ENCODE measurements at regions not wholly inside any gene's neighbourhood (a gene's known extent, or its start where the extent isn't known, plus 50 kb on each side); places are given as distances from the start of the nearest gene placed in this dataset.

DNA sequence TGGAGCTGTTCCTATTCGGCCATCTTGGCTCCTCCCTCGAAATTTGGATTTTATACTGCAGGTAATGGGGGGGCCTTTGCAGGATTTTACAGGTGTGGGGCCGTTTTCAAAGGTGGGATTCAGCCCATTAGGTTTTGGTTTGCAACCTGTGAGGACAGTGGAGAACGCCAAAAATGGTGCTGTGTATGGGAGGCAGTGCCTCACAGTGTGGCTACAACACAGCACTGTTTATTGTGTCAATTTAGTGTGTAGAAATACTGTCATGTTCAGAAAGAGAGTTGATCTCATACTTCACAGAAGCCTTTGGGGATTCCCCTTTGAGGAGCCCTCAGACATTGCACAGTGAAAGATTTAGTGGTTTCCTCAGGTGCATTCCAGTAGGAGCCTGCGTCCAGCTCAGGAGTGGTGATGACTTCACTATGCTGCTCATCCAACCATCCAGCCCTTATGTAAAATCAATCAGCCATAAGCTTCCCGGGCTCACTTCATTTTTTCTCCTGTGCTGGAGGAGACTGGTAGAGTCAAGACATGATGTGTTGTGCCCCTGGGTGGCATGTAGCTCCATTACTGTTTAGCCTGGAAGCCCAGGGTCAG, 92.7 kb upstream of the PRMT8 start:
- DNase-seq (ENCODE audit: extremely low spot score), result no peak
- POLR2A ChIA-PET, result no interaction called here
- TF ChIP-seq LEF1 (IDR thresholded peaks at IDR 0.05; ENCODE audit: borderline replicate concordance), result no peak
- TF ChIP-seq BHLHE40 (IDR thresholded peaks at IDR 0.05; ENCODE audit: borderline replicate concordance), result no peak
- TF ChIP-seq NFRKB (IDR thresholded peaks at IDR 0.05), result no peak
- no peak for TF ChIP-seq FOXM1 (IDR thresholded peaks at IDR 0.05; ENCODE audit: borderline replicate concordance)
- TF ChIP-seq HDGF (IDR thresholded peaks at IDR 0.05; ENCODE audit: borderline replicate concordance), result no peak
- no peak for TF ChIP-seq SP1 (IDR thresholded peaks at IDR 0.05)
- no peak for TF ChIP-seq ZNF384 (IDR thresholded peaks at IDR 0.05)
- no peak for TF ChIP-seq FOXK2 (IDR thresholded peaks at IDR 0.05)
- no peak for TF ChIP-seq SUZ12 (IDR thresholded peaks at IDR 0.05)
- no peak for TF ChIP-seq CTBP1 (IDR thresholded peaks at IDR 0.05; ENCODE audit: borderline replicate concordance)
- TF ChIP-seq FOXA1 (IDR thresholded peaks at IDR 0.05), result no peak
- TF ChIP-seq ELF4 (IDR thresholded peaks at IDR 0.05), result no peak
- TF ChIP-seq, protein P1, sequence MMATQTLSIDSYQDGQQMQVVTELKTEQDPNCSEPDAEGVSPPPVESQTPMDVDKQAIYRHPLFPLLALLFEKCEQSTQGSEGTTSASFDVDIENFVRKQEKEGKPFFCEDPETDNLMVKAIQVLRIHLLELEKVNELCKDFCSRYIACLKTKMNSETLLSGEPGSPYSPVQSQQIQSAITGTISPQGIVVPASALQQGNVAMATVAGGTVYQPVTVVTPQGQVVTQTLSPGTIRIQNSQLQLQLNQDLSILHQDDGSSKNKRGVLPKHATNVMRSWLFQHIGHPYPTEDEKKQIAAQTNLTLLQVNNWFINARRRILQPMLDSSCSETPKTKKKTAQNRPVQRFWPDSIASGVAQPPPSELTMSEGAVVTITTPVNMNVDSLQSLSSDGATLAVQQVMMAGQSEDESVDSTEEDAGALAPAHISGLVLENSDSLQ (IDR thresholded peaks at IDR 0.05), result no peak
- TF ChIP-seq TARDBP (IDR thresholded peaks at IDR 0.05), result no peak
- no peak for TF ChIP-seq L3MBTL2 (conservative IDR thresholded peaks at IDR 0.05)
- no peak for TF ChIP-seq ARNT (IDR thresholded peaks at IDR 0.05)
- CTCF ChIA-PET, result interaction anchor here (0.7 kb wide), 1 partner anchor 19 kb away, joined by 3 read pairs; no protein-coding TSS in a partner anchor

DNA sequence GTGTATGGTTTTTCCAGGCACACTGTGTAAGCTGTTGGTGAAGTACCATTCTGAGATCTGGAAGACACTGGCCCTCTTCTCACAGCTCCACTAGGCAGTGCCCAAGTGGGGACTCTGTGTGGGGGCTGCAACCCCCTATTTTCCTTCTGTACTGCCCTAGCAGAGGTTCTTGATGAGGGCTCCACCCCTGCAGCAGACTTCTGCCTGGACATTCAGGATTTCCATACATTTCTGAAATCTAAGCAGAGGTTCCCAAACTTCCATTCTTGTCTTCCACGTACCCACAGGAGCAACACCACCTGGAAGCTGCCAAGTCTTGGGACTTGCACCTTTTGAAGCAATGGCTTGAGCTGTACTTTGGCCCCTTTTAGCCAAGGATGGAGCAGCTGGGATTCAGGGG, 85.2 kb upstream of the PRMT8 start:
- POLR2A ChIA-PET, result no interaction called here
- DNase-seq (ENCODE audit: extremely low spot score), result no peak
- TF ChIP-seq LEF1 (IDR thresholded peaks at IDR 0.05; ENCODE audit: borderline replicate concordance) (no peak), SUZ12 (IDR thresholded peaks at IDR 0.05) (no peak), ELF4 (IDR thresholded peaks at IDR 0.05) (no peak), HDGF (IDR thresholded peaks at IDR 0.05; ENCODE audit: borderline replicate concordance) (no peak), L3MBTL2 (conservative IDR thresholded peaks at IDR 0.05) (no peak), CTBP1 (IDR thresholded peaks at IDR 0.05; ENCODE audit: borderline replicate concordance) (no peak), FOXM1 (IDR thresholded peaks at IDR 0.05; ENCODE audit: borderline replicate concordance) (no peak)
- TF ChIP-seq, protein P1 (IDR thresholded peaks at IDR 0.05), result no peak
- CTCF ChIA-PET, result no interaction called here

DNA sequence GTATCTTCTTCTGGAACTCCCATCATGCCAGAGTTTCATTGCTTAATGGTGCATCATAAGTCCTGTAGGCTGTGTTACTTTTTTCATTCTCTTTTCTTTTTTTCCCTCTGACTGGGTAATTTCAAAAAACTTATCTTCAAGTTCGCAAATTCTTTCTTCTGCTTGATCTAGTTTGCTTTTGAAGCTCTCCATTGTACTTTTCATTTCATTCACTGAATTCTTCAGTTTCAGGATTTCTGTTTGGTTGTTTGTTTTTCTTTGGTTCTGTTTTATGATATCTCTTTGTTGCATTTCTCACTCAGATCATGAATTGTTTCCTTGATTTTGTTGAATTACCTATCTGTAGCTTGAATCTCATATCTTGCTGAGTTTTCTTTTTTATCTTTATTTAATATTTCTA, 83.3 kb upstream of the PRMT8 start:
- ChIA-PET CTCF (interaction anchor here (1.0 kb wide), 1 partner anchor 11 kb away, joined by 3 read pairs; no protein-coding TSS in a partner anchor), POLR2A (no interaction called here)
- TF ChIP-seq SP1 (IDR thresholded peaks at IDR 0.05) (no peak), BHLHE40 (IDR thresholded peaks at IDR 0.05; ENCODE audit: borderline replicate concordance) (no peak), L3MBTL2 (conservative IDR thresholded peaks at IDR 0.05) (no peak), CTBP1 (IDR thresholded peaks at IDR 0.05; ENCODE audit: borderline replicate concordance) (no peak), ARNT (IDR thresholded peaks at IDR 0.05) (no peak), ZNF384 (IDR thresholded peaks at IDR 0.05) (no peak), TARDBP (IDR thresholded peaks at IDR 0.05) (no peak), LEF1 (IDR thresholded peaks at IDR 0.05; ENCODE audit: borderline replicate concordance) (no peak), ELF4 (IDR thresholded peaks at IDR 0.05) (no peak), NFRKB (IDR thresholded peaks at IDR 0.05) (no peak), HDGF (IDR thresholded peaks at IDR 0.05; ENCODE audit: borderline replicate concordance) (no peak), FOXM1 (IDR thresholded peaks at IDR 0.05; ENCODE audit: borderline replicate concordance) (no peak), FOXK2 (IDR thresholded peaks at IDR 0.05) (no peak), SUZ12 (IDR thresholded peaks at IDR 0.05) (no peak), FOXA1 (IDR thresholded peaks at IDR 0.05) (no peak)
- TF ChIP-seq, protein P1 (IDR thresholded peaks at IDR 0.05), result no peak
- no peak for DNase-seq (ENCODE audit: extremely low spot score)

DNA sequence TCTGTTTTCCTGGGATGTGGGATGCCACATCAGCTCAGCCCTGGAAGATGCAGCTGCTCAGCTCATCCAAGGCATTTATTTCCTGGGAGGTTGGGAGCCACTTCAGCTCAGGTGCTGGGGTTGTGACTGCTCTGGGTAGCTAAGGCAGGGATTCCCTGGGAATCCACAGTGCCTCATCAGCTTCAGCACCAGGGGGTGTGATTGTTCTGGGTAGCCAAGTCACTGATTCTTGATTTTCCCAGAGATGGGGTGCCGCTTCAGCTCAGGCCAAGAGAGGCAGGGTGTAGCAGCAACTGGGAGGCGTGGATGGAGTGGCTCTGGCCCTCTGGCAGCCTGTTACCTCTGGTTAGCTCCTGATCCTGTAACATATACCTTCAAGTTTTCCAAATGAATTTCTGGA, 81.3 kb upstream of the PRMT8 start:
- ChIA-PET CTCF (no interaction called here), POLR2A (no interaction called here)
- no peak for TF ChIP-seq SUZ12 (IDR thresholded peaks at IDR 0.05)
- no peak for TF ChIP-seq L3MBTL2 (conservative IDR thresholded peaks at IDR 0.05)
- TF ChIP-seq, protein P1 (IDR thresholded peaks at IDR 0.05), result no peak
- TF ChIP-seq ELF4 (IDR thresholded peaks at IDR 0.05), result no peak
- TF ChIP-seq FOXM1 (IDR thresholded peaks at IDR 0.05; ENCODE audit: borderline replicate concordance), result no peak
- TF ChIP-seq NFRKB (IDR thresholded peaks at IDR 0.05), result no peak
- no peak for TF ChIP-seq TARDBP (IDR thresholded peaks at IDR 0.05)
- no peak for TF ChIP-seq LEF1 (IDR thresholded peaks at IDR 0.05; ENCODE audit: borderline replicate concordance)
- no peak for TF ChIP-seq BHLHE40 (IDR thresholded peaks at IDR 0.05; ENCODE audit: borderline replicate concordance)
- no peak for TF ChIP-seq ARNT (IDR thresholded peaks at IDR 0.05)
- DNase-seq (ENCODE audit: extremely low spot score), result no peak

DNA sequence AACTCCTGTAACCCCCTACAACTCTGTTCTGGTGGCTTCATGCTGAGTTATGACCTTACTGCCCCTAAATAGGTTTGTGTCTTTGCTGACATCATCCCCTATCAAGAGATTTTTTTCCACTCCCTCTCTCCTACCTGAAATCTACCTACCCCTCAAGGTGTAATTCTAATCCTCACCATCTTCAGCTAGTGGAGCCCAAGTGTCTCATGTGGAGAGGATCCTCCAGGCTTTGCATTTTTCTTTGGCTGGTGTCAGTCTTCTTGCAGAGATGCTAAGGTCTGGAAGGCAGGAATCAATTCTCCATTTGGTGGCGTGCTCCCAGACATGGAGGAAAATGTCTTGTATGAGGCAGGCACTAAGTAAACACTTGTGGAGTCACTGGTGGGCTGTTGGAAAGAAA, 74.8 kb upstream of the PRMT8 start:
- no peak for DNase-seq (ENCODE audit: extremely low spot score)
- ChIA-PET POLR2A (no interaction called here), CTCF (interaction anchor here (0.6 to 0.7 kb wide), 3 partner anchors 357 to 726 kb away, joined by 3 to 4 read pairs (median 3); no protein-coding TSS in a partner anchor)
- TF ChIP-seq ARNT (IDR thresholded peaks at IDR 0.05) (no peak), ELF4 (IDR thresholded peaks at IDR 0.05) (no peak), HDGF (IDR thresholded peaks at IDR 0.05; ENCODE audit: borderline replicate concordance) (no peak), FOXA1 (IDR thresholded peaks at IDR 0.05) (no peak), ZNF384 (IDR thresholded peaks at IDR 0.05) (no peak), SUZ12 (IDR thresholded peaks at IDR 0.05) (no peak), L3MBTL2 (conservative IDR thresholded peaks at IDR 0.05) (no peak), CTBP1 (IDR thresholded peaks at IDR 0.05; ENCODE audit: borderline replicate concordance) (no peak), TARDBP (IDR thresholded peaks at IDR 0.05) (no peak), SP1 (IDR thresholded peaks at IDR 0.05) (no peak), LEF1 (IDR thresholded peaks at IDR 0.05; ENCODE audit: borderline replicate concordance) (no peak), FOXM1 (IDR thresholded peaks at IDR 0.05; ENCODE audit: borderline replicate concordance) (no peak), BHLHE40 (IDR thresholded peaks at IDR 0.05; ENCODE audit: borderline replicate concordance) (no peak), NFRKB (IDR thresholded peaks at IDR 0.05) (no peak)
- TF ChIP-seq, protein P1 (IDR thresholded peaks at IDR 0.05), result no peak

All from HEK293T (cell line).